Thyroid gland (tissue), 4 donors: ENCODE measurements at regions not wholly inside any gene's neighbourhood (a gene's known extent, or its start where the extent isn't known, plus 50 kb on each side); places are given as distances from the start of the nearest gene placed in this dataset.
"Not testable (repeated sequence)": the region's sequence is repeated elsewhere in the genome, so short reads cannot be mapped to it uniquely, and the experiment has no call there.

ENCODE experiments used
- DNase-seq, 2 donors: peaks; one replicate each; pipeline ENCODE4 v3.0.0-alpha.2; 2019
- H3K27ac ChIP-seq, 3 donors: fragments of 200-600 bp; sonication (generic); 1 replicate in 2 of 3; 2 replicates in 1 of 3; pipeline ENCODE4 v1.5.1; 2016 to 2019; ENCODE audit warnings: mild to moderate bottlenecking in 1 of 3, moderate library complexity in 1 of 3
- H3K27me3 ChIP-seq: fragments of 200-600 bp; sonication (generic); one replicate; pipeline ENCODE4 v1.5.1; 2019
- H3K36me3 ChIP-seq, 2 donors: fragments of 200-600 bp; sonication (generic); one replicate each; pipeline ENCODE4 v1.5.1; 2016 to 2019
- H3K4me1 ChIP-seq, 2 donors: fragments of 200-600 bp; sonication (generic); one replicate each; pipeline ENCODE4 v1.5.1; 2017 to 2019
- H3K4me3 ChIP-seq, 3 donors: fragments of 200-600 bp; sonication (generic); replicated peaks in 1 of 3; 1 replicate in 2 of 3; 2 replicates in 1 of 3; pipeline ENCODE4 v1.5.1; 2016; ENCODE audit warnings: mild to moderate bottlenecking in 1 of 3
- H3K9me3 ChIP-seq: fragments of 200-600 bp; sonication (generic); one replicate; pipeline ENCODE4 v1.5.1; 2017
- CTCF ChIP-seq, 6 experiments: fragments of 200-600 bp in 3 of 6; fragments of 450-650 bp in 3 of 6; sonication (generic) in 3 of 6; IDR thresholded peaks; one replicate each; pipeline ENCODE4 v1.5.1; 2016 to 2019; ENCODE audit warnings: antibody characterized with exemption in 6 of 6, mild to moderate bottlenecking in 2 of 6, inconsistent platforms in 1 of 6, moderate library complexity in 1 of 6
- POLR2A ChIP-seq, 2 donors: fragments of 450-650 bp; IDR thresholded peaks; one replicate each; pipeline ENCODE4 v1.6.1; 2017; ENCODE audit warnings: antibody characterized with exemption in 2 of 2, mild to moderate bottlenecking in 2 of 2, moderate library complexity in 1 of 2
- WGBS, 2 donors: methylation state at CpG; one replicate each; pipeline ENCODE4 v1.1.5; 2017; 5-methylcytosine and 5-hydroxymethylcytosine counted together
- intact Hi-C: fragments of 100-400 bp; cut with DNase I; formaldehyde crosslinking; loops from one replicate; pipeline ENCODE4 v1.15.1; 2023

- Histone ChIP-seq H3K9me3 (no peaks in the 10 kb centered on the region), H3K27ac (no peak overlapping the region), H3K27me3 (no peaks in the 10 kb centered on the region), H3K4me1 (no peaks in the 10 kb centered on the region), H3K4me3 (no peak overlapping the region), H3K36me3 (no peaks in the 10 kb centered on the region)
- intact Hi-C loops = no loop called here
- no peak for TF ChIP-seq CTCF (IDR thresholded peaks at IDR 0.05)
- TF ChIP-seq POLR2A (IDR thresholded peaks at IDR 0.05) = no peak
- WGBS, 2 donors = 72% methylated on average over 5 of the region's 5 CpGs
- DNase-seq = no peak
Measured at GRCh38 chr12:38113991-38114390, 202.6 kb upstream of the ALG10B start.

GRCh38 chr12:38116968-38117367 is 199.6 kb upstream of the ALG10B start:
- 59 to 64% methylated on average over 5 of the region's 5 CpGs for WGBS, 2 donors
- Histone ChIP-seq H3K4me1 (no peaks in the 10 kb centered on the region), H3K36me3 (no peaks in the 10 kb centered on the region), H3K27ac (no peak overlapping the region), H3K9me3 (no peaks in the 10 kb centered on the region), H3K4me3 (no peak overlapping the region), H3K27me3 (no peaks in the 10 kb centered on the region)
- no peak for DNase-seq
- intact Hi-C loops = no loop called here
- TF ChIP-seq CTCF (IDR thresholded peaks at IDR 0.05) (no peak), POLR2A (IDR thresholded peaks at IDR 0.05) (no peak)

- no peak overlapping the region for H3K4me3 ChIP-seq
- H3K9me3 ChIP-seq = no peaks in the 10 kb centered on the region
- H3K4me1 ChIP-seq = no peaks in the 10 kb centered on the region
- H3K27me3 ChIP-seq = no peaks in the 10 kb centered on the region
- TF ChIP-seq CTCF (IDR thresholded peaks at IDR 0.05) (no peak), POLR2A (IDR thresholded peaks at IDR 0.05) (no peak)
- H3K27ac ChIP-seq = no peak overlapping the region
- 89 to 94% methylated on average over 3 of the region's 3 CpGs for WGBS, 2 donors
- intact Hi-C loops = no loop called here
- no peak for DNase-seq
- H3K36me3 ChIP-seq = no peaks in the 10 kb centered on the region
Measured at GRCh38 chr12:38118632-38119031, 197.9 kb upstream of the ALG10B start.

- TF ChIP-seq CTCF (IDR thresholded peaks at IDR 0.05) = no peak
- no peak for TF ChIP-seq POLR2A (IDR thresholded peaks at IDR 0.05)
- Histone ChIP-seq H3K4me1 (no peaks in the 10 kb centered on the region), H3K36me3 (no peaks in the 10 kb centered on the region), H3K27me3 (no peaks in the 10 kb centered on the region), H3K4me3 (no peak overlapping the region), H3K9me3 (no peaks in the 10 kb centered on the region), H3K27ac (no peak overlapping the region)
- 71% methylated on average over 5 of the region's 5 CpGs for WGBS, 2 donors
- intact Hi-C loops = no loop called here
- DNase-seq = no peak
Measured at GRCh38 chr12:38120438-38120837, 196.1 kb upstream of the ALG10B start.

GRCh38 chr12:38123028-38123427 is 193.5 kb upstream of the ALG10B start:
- H3K27me3 ChIP-seq, H3K9me3 ChIP-seq, intact Hi-C loops, H3K36me3 ChIP-seq, H3K4me3 ChIP-seq, H3K4me1 ChIP-seq, DNase-seq, H3K27ac ChIP-seq: not testable (repeated sequence)
- 89 to 93% methylated on average over 2 of the region's 2 CpGs for WGBS, 2 donors
